ENCODE measurements at regions not wholly inside any gene's neighbourhood (a gene's known extent, or its start where the extent isn't known, plus 50 kb on each side); places are given as distances from the start of the nearest gene placed in this dataset.
"Not testable (repeated sequence)": the region's sequence is repeated elsewhere in the genome, so short reads cannot be mapped to it uniquely, and the experiment has no call there.

GRCh38 chr9:129412814-129413536, 207.9 kb downstream of the C9orf50 start:
- ATAC-seq (ENCODE audit: low FRiP score) (peak; percentile 42), DNase-seq (ENCODE audit: low spot score) (no peak)
- TF ChIP-seq CTCF (IDR thresholded peaks at IDR 0.05) = no peak

GRCh38 chr9:129412176-129412813, 208.6 kb downstream of the C9orf50 start:
- DNase-seq (ENCODE audit: low spot score); ATAC-seq (ENCODE audit: low FRiP score): not testable (repeated sequence)

- DNase-seq (ENCODE audit: low spot score) = no peak
- no peak for ATAC-seq (ENCODE audit: low FRiP score)
- no peak for TF ChIP-seq CTCF (IDR thresholded peaks at IDR 0.05)
These were observed 209.3 kb downstream of the C9orf50 start for GRCh38 chr9:129411501-129412175.

GRCh38 chr9:129410226-129410625, 210.7 kb downstream of the C9orf50 start:
- no peak for TF ChIP-seq CTCF (IDR thresholded peaks at IDR 0.05)
- DNase-seq (ENCODE audit: low spot score) = no peak
- ATAC-seq (ENCODE audit: low FRiP score) = no peak

GRCh38 chr9:129408535-129409215, 212.2 kb downstream of the C9orf50 start:
- ATAC-seq (ENCODE audit: low FRiP score) (no peak), DNase-seq (ENCODE audit: low spot score) (no peak)
- TF ChIP-seq CTCF (IDR thresholded peaks at IDR 0.05) = no peak

GRCh38 chr9:129407905-129408452, 212.9 kb downstream of the C9orf50 start:
- no peak for TF ChIP-seq CTCF (IDR thresholded peaks at IDR 0.05)
- ATAC-seq (ENCODE audit: low FRiP score) = no peak
- DNase-seq (ENCODE audit: low spot score) = no peak
